GM13976 (cell line): ENCODE measurements at regions not wholly inside any gene's neighbourhood (a gene's known extent, or its start where the extent isn't known, plus 50 kb on each side); places are given as distances from the start of the nearest gene placed in this dataset.

Experiments used
- DNase-seq: peaks from one replicate; pipeline ENCODE4 v3.0.0; 2012; ENCODE audit warnings: low spot score
- in situ Hi-C: fragments of 300-500 bp; cut with MboI; formaldehyde crosslinking; loops from one replicate; pipeline ENCODE4 v1.12.0; 2022; ENCODE audit warnings: low sequenced_read_pairs, mixed read lengths, inconsistent platforms; ENCODE audit not compliant: unreplicated experiment
- TF ChIP-seq, protein P1 (sequence below): IDR thresholded peaks from 2 replicates; pipeline ENCODE4 v1.5.1; 2012; ENCODE audit warnings: borderline replicate concordance, mild to moderate bottlenecking; ENCODE audit not compliant: insufficient read depth; ENCODE audit errors: extremely low read depth, missing control alignments, control extremely low read depth

DNA sequence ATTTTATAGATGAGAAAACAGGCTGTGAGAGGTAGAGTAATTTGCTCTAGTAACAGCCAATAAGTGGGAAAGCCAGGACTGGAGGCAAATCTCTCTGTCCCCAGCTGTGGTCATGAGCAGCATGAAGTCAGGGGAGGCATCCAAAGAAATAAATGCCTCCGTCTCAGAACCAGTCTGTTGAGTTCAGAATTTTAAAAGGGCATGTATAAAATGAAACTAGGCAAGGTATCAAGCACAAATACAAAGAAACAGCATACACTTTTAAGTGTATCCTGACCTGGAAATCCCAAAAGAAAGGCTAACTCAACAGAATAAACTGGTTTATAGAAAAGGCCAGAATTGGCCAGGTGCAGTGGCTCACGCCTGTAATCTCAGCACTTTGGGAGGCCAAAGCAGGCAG, 120.0 kb upstream of the B3GALT2 start:
- TF ChIP-seq, protein P1, sequence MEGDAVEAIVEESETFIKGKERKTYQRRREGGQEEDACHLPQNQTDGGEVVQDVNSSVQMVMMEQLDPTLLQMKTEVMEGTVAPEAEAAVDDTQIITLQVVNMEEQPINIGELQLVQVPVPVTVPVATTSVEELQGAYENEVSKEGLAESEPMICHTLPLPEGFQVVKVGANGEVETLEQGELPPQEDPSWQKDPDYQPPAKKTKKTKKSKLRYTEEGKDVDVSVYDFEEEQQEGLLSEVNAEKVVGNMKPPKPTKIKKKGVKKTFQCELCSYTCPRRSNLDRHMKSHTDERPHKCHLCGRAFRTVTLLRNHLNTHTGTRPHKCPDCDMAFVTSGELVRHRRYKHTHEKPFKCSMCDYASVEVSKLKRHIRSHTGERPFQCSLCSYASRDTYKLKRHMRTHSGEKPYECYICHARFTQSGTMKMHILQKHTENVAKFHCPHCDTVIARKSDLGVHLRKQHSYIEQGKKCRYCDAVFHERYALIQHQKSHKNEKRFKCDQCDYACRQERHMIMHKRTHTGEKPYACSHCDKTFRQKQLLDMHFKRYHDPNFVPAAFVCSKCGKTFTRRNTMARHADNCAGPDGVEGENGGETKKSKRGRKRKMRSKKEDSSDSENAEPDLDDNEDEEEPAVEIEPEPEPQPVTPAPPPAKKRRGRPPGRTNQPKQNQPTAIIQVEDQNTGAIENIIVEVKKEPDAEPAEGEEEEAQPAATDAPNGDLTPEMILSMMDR = no peak
- DNase-seq = no peak
- in situ Hi-C loops = no loop called here
